AG09309 (cell line): ENCODE measurements at regions not wholly inside any gene's neighbourhood (a gene's known extent, or its start where the extent isn't known, plus 50 kb on each side); places are given as distances from the start of the nearest gene placed in this dataset.

ENCODE experiments used
- DNase-seq: peaks from one replicate; pipeline ENCODE4 v3.0.0-alpha.2; 2010; ENCODE audit warnings: low read depth
- H3K4me3 ChIP-seq: 2 replicates; pipeline ENCODE4 v1.5.1; 2011; ENCODE audit warnings: mild to moderate bottlenecking, low read depth, low read length, moderate library complexity; ENCODE audit not compliant: control insufficient read depth
- CTCF ChIP-seq: IDR thresholded peaks from 2 replicates; pipeline ENCODE4 v1.5.1; 2011; ENCODE audit warnings: mild to moderate bottlenecking, low read depth, low read length, inconsistent platforms; ENCODE audit not compliant: insufficient read depth, control insufficient read depth; ENCODE audit errors: missing control alignments

DNA sequence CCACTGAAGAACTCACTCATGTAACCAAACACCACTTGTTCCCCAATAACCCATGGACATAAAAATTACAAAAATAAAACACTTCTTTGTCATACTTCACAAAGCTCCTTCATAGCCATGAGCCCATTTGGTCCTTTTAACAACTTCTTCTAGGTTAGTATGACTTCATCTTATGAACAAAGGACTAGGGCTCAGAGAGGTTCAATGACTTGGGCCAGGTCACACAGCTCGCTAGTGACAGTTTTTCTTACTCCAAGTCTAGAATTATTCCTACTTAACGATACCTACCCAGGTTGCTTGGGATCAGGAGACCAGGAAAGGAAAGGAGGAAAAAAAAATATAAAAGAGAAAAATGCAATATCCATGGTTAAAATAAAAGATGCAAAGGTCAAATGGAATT is 353.4 kb downstream of the SOX9 start:
- no peak for DNase-seq
- H3K4me3 ChIP-seq: no peak overlapping the region
- no peak for TF ChIP-seq CTCF

- no peak for DNase-seq
- TF ChIP-seq CTCF: no peak
- H3K4me3 ChIP-seq: no peak overlapping the region
Observed at GRCh38 chr17:72474719-72475477, 354.1 kb downstream of the SOX9 start.

- H3K4me3 ChIP-seq: no peak overlapping the region
- no peak for TF ChIP-seq CTCF
- DNase-seq: no peak
Observed at GRCh38 chr17:72476134-72476533, 355.3 kb downstream of the SOX9 start.

DNA sequence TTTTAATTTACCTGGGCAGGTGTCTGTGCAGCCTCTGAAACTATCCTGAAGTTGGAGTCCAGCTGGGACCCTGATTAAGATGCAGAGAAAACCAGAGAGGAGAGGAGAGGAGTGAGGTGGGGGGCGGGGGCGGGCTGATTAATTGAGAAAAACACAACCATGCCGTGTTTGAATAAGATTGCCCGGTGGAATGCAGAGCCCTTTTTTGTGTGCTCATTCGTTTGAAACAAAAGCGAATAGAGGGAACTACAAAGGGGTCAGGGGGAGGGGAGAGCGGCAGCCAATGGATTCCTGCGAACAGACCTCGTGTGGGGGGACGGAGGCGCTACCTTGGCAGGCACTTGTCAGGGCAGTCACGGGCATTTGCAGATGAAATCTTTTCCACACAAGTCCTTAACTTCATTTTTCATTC is 355.8 kb downstream of the SOX9 start:
- TF ChIP-seq CTCF: no peak
- H3K4me3 ChIP-seq: no peak overlapping the region
- no peak for DNase-seq

DNA sequence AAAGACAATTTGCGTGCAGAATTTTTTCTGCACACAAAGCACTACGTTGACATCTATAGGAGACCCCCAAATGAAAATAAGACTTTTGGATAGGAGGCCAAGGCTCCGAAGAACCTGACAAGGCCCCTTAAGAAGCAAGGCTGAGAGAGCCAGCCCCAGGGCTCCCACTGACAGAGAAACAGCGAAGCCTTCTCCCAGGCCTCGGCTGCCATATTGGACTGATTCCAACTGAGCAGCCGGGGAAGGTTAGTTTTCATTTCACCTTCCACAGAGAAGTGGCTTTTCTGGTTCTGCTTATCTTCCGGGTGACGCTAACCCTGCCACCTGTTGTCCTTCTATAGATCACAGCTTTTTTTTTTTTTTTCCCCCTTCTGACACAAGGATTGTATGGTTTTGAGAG is 356.7 kb downstream of the SOX9 start:
- no peak for TF ChIP-seq CTCF
- DNase-seq: no peak

DNA sequence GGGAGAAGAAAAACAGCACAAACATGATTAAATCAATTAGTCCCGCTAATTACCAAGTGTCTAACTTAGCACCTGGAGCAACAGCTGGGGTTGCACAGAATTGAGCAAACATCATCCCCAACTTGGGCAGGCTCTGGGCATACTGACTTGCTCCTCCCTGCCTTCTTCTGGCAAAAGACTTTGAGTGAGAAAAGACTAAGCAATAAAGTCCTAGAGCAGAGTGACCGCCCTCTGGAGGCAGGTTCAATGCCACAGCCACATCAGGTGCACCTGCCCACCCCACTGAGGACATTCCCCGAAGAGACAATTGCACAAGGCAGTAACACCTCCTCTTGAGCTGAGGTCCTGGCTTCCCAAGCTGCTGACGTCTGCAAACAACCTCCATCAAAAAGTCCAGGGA is 358.3 kb downstream of the SOX9 start:
- no peak overlapping the region for H3K4me3 ChIP-seq

More for the DNA sequence above, 356.7 kb downstream of the SOX9 start:
- no peak overlapping the region for H3K4me3 ChIP-seq

More for the DNA sequence above, 358.3 kb downstream of the SOX9 start:
- no peak for DNase-seq
- peak; percentile 7 for TF ChIP-seq CTCF
